GM12801 (cell line): ENCODE measurements at regions not wholly inside any gene's neighbourhood (a gene's known extent, or its start where the extent isn't known, plus 50 kb on each side); places are given as distances from the start of the nearest gene placed in this dataset.

Source experiments
- TF ChIP-seq, protein P1 (sequence below): IDR thresholded peaks from one replicate; pipeline ENCODE4 v1.5.1; 2011; ENCODE audit warnings: control low read depth; ENCODE audit not compliant: insufficient read length; ENCODE audit errors: extremely low read depth

DNA sequence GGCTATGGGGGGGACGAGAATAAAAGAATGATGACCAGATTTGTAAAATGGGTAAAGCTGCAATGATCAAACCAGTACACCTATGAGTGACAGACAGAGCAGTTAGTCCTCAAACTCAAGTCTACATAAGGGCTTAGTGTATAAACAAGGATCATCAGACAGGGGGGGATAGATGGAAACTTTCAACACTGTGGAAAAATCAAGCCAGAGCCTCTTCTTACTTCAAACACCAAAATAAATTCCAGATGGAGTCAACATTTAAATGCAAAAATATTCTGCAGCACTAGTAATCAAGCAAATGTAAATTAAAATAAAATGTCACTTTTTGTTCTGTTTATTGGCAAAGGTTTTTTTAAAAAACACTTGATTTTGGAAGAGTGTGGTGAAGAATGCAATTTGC is 205.9 kb upstream of the RGMA start:
- TF ChIP-seq, protein P1, sequence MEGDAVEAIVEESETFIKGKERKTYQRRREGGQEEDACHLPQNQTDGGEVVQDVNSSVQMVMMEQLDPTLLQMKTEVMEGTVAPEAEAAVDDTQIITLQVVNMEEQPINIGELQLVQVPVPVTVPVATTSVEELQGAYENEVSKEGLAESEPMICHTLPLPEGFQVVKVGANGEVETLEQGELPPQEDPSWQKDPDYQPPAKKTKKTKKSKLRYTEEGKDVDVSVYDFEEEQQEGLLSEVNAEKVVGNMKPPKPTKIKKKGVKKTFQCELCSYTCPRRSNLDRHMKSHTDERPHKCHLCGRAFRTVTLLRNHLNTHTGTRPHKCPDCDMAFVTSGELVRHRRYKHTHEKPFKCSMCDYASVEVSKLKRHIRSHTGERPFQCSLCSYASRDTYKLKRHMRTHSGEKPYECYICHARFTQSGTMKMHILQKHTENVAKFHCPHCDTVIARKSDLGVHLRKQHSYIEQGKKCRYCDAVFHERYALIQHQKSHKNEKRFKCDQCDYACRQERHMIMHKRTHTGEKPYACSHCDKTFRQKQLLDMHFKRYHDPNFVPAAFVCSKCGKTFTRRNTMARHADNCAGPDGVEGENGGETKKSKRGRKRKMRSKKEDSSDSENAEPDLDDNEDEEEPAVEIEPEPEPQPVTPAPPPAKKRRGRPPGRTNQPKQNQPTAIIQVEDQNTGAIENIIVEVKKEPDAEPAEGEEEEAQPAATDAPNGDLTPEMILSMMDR, result no peak

DNA sequence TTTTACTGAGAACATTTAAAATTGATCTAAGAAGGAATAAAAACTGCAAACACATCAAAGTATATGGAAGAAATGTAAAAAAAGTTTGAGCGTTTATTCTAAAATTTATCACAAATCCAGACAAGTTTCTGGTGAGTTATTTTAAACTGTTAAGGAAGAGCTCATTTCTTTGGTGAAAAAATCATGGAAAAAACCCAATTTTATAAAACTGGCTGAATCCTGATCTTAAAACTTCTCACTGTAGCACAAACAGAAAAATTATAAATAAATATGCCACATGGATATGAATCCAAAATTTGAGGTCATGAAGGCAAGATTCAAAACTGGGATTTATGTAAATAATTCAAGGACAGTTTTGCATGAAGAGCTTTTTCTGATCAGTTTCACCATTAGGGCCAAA is 205.1 kb upstream of the RGMA start:
- TF ChIP-seq, protein P1, result no peak

DNA sequence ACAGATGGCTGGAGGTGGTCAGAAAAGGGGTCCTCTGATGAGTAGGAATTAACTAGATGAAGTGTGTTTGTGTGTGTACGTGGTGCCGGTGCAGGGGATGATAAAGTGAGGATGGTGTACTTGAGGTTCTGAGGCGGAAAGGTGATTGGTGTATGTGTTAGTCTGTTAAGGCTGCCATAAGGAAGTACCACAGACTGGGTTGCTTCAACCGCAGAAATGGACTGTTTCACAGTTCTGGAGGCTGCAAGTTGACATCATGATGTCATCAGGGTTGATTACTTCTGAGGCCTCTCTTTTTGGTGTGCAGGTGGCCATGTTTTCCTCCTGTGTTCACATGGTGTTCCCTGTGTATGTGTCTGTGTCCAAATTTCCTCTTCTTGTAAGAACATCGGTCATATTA is 202.4 kb upstream of the RGMA start:
- TF ChIP-seq, protein P1, result no peak

DNA sequence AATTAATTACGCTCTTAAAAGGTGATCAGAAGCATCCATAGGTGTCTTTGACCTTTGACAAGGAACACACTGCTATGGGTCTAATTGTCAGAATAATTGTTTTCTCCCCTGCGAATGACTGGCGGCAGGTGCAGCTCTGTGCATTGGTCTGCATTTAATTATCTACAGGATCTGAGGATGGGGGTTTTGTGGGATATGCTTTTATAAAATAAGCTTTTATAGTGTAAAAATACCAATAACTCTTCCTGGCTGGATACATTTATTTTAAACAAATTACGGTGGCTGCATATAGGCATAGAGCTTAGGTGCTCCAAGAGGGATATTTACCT is 201.6 kb upstream of the RGMA start:
- TF ChIP-seq, protein P1, result no peak

DNA sequence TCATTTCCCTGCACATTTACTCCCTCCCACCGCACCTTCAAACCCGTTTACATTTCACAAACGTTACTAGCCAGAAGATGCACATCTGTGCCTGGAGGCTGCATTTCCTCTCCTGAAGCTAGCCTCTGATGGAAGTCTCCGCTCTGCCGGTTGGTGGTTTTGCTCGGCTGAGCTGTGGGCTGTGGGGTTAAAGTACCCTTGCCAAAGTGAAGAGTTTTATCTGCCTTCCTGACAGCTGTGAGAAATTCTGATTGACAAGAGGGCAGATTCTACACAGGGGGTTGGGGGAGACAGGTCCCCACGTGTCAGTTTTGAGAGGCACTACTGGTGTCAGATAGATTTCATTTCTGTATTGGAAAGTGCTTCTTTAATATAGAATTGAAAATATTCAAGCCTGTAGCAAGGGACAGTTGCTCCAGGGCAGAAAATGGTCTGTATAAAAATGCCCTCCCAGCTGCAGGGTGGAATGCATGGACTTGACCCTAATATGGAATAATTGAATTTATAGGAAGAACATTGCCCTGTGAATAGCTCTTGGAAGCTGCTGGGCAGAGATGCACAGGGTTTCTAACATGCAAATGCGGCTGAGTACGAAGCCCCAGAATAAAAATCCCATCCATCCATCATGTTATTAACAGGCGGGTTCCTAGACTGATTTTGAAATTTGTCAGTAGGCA is 201.1 kb upstream of the RGMA start:
- TF ChIP-seq, protein P1, result no peak

DNA sequence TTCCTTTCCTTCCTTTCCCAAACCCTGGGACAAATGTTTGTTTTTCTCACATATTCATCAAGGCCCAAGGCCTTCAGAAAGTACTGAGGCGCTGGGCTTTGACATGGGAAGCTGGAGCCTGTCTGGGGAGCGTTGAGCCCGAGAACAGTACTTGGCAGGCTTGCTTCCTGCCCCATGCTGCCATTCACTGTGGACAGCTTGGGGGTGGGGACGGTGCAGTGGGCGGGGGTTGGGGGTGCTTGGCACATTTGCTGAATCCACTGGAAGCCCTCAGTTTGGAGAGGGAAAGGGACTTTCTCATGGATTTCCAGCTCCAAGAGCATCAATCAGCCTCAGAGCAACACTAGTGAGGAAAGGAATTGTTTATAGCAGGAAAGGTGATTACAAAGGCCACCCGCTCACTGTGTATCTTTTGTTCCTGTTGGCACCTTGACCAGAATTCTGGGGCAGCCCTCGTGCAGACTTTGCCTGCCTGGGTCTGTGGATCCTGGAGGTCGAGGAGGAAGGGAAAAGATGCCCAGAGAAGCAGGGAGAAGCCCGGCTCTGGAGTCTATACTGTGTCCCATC is 199.8 kb upstream of the RGMA start:
- TF ChIP-seq, protein P1, result no peak

DNA sequence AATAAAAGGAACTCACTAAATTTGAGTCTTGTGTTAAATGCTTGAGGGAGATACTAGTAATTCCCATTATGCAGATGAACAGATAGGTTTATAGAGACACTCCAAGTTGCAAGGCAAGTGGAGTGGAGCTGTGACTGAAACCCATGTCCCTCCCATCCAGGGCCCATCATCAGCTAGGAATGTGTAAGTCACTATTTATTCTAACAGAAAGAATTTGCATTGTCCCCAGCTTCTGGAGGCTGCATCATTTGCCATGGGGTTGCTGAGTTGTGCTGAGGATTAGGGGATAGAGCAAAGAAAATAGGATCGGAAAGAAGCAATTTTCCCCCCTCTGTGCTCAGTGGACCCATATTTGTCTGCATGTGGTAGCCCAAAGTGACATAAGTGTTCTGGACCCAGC is 197.4 kb upstream of the RGMA start:
- TF ChIP-seq, protein P1, result no peak
